BE2C (cell line): ENCODE measurements at regions not wholly inside any gene's neighbourhood (a gene's known extent, or its start where the extent isn't known, plus 50 kb on each side); places are given as distances from the start of the nearest gene placed in this dataset.

Source experiments
- DNase-seq: peaks from one replicate; pipeline ENCODE4 v3.0.0-alpha.2; 2020
- H3K27me3 ChIP-seq: fragments of 250-450 bp; sonication (Bioruptor Pico); 2 replicates; pipeline ENCODE4 v1.5.1; 2020; ENCODE audit warnings: mild to moderate bottlenecking
- H3K36me3 ChIP-seq: fragments of 250-450 bp; sonication (Bioruptor Pico); 2 replicates; pipeline ENCODE4 v1.5.1; 2020; ENCODE audit warnings: mild to moderate bottlenecking
- H3K4me1 ChIP-seq: fragments of 250-450 bp; sonication (Bioruptor Pico); 2 replicates; pipeline ENCODE4 v1.5.1; 2020
- H3K4me3 ChIP-seq: 2 replicates; pipeline ENCODE4 v1.5.1; 2011; ENCODE audit warnings: low read depth, low read length
- H3K9me3 ChIP-seq: fragments of 250-450 bp; sonication (Bioruptor Pico); 2 replicates; pipeline ENCODE4 v1.5.1; 2020
- CTCF ChIP-seq: IDR thresholded peaks from 2 replicates; pipeline ENCODE4 v1.5.1; 2012; ENCODE audit warnings: mild to moderate bottlenecking, low read depth, low read length

GRCh38 chr3:103909395-103909794 is 1457.3 kb upstream of the ALCAM start:
- peaks cover 3% of the 10 kb centered on the region; the same call in 1 of the 2 replicates for H3K36me3 ChIP-seq
- no peak overlapping the region for H3K4me3 ChIP-seq
- no peak for DNase-seq
- peaks cover 13% of the 10 kb centered on the region for H3K4me1 ChIP-seq
- no peak for TF ChIP-seq CTCF
- H3K9me3 ChIP-seq = no peaks in the 10 kb centered on the region
- H3K27me3 ChIP-seq = no peaks in the 10 kb centered on the region

- no peak for DNase-seq
- Histone ChIP-seq H3K36me3 (no peaks in the 10 kb centered on the region), H3K4me3 (no peak overlapping the region), H3K27me3 (no peaks in the 10 kb centered on the region), H3K9me3 (no peaks in the 10 kb centered on the region), H3K4me1 (peaks cover 8% of the 10 kb centered on the region)
- TF ChIP-seq CTCF = no peak
Observed at GRCh38 chr3:103918336-103918735, 1448.4 kb upstream of the ALCAM start.

- Histone ChIP-seq H3K9me3 (no peaks in the 10 kb centered on the region), H3K27me3 (no peaks in the 10 kb centered on the region), H3K4me1 (peaks cover 8% of the 10 kb centered on the region), H3K36me3 (no peaks in the 10 kb centered on the region), H3K4me3 (no peak overlapping the region)
- DNase-seq = no peak
- TF ChIP-seq CTCF = no peak
Observed at GRCh38 chr3:103919327-103919726, 1447.4 kb upstream of the ALCAM start.

GRCh38 chr3:103923907-103924306 is 1442.8 kb upstream of the ALCAM start:
- Histone ChIP-seq H3K4me1 (peaks cover 1% of the 10 kb centered on the region), H3K4me3 (no peak overlapping the region), H3K36me3 (no peaks in the 10 kb centered on the region), H3K9me3 (no peaks in the 10 kb centered on the region), H3K27me3 (no peaks in the 10 kb centered on the region)
- no peak for DNase-seq
- TF ChIP-seq CTCF = no peak

GRCh38 chr3:103924544-103924943 is 1442.2 kb upstream of the ALCAM start:
- H3K36me3 ChIP-seq = no peaks in the 10 kb centered on the region
- H3K27me3 ChIP-seq = no peaks in the 10 kb centered on the region
- H3K9me3 ChIP-seq = no peaks in the 10 kb centered on the region
- H3K4me3 ChIP-seq = no peak overlapping the region
- TF ChIP-seq CTCF = no peak
- no peak for DNase-seq
- H3K4me1 ChIP-seq = no peaks in the 10 kb centered on the region

GRCh38 chr3:103926936-103927335 is 1439.8 kb upstream of the ALCAM start:
- H3K27me3 ChIP-seq = no peaks in the 10 kb centered on the region
- no peaks in the 10 kb centered on the region for H3K9me3 ChIP-seq
- no peak for DNase-seq
- no peak for TF ChIP-seq CTCF
- H3K4me3 ChIP-seq = no peak overlapping the region
- H3K4me1 ChIP-seq = no peaks in the 10 kb centered on the region
- H3K36me3 ChIP-seq = no peaks in the 10 kb centered on the region
